GM19240 (cell line): ENCODE measurements at regions not wholly inside any gene's neighbourhood (a gene's known extent, or its start where the extent isn't known, plus 50 kb on each side); places are given as distances from the start of the nearest gene placed in this dataset.
"Not testable (repeated sequence)": the region's sequence is repeated elsewhere in the genome, so short reads cannot be mapped to it uniquely, and the experiment has no call there.

Source experiments
- DNase-seq: peaks from one replicate; pipeline ENCODE4 v3.0.0; 2011; ENCODE audit warnings: low spot score; ENCODE audit not compliant: insufficient read length

- DNase-seq: not testable (repeated sequence)
Observed at GRCh38 chr5:102154791-102155605, 141.1 kb downstream of the SLCO4C1 start.

GRCh38 chr5:102154291-102154690, 141.8 kb downstream of the SLCO4C1 start:
- DNase-seq: no peak

- DNase-seq: no peak
Observed at GRCh38 chr5:102153003-102153759, 142.9 kb downstream of the SLCO4C1 start.

DNA sequence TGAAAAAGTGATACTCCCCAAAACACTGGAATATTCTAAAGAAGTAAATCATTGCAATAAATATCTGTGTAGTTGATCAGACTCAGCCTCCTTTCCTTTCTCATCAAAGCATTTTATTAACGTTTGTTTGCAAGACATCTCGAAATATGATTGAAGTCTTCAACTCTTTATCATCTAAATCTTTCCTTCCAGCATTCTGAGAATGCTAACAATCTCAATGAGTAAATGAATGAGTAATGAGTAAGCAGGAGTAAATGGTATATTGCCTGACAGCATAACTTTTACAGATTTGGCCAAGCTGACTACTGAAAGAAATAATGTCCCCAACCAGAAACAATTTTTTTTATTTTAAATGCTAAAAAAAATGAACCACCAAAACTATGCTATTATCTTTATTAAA, 157.1 kb downstream of the SLCO4C1 start:
- DNase-seq: no peak

DNA sequence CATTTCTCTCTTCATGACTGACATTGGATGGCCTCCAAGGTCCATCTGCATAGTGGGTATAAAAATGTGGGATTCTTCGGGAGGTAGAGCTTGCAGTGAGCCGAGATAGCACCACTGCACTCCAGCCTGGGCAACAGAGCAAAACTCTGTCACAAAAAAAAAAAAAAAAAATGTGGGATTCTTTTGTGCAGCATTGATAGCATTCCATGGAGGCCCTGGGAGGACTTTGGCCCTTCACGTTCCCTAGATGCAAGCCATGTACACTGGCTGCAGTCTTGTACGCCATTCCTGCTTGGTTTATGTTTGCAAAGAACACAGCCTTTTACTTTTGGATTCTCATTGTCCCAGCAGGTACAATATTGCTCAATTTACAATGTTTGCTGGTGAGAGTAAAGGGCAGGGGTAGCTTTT, 157.8 kb downstream of the SLCO4C1 start:
- DNase-seq: no peak

GRCh38 chr5:102130890-102131289, 165.2 kb downstream of the SLCO4C1 start:
- no peak for DNase-seq

DNA sequence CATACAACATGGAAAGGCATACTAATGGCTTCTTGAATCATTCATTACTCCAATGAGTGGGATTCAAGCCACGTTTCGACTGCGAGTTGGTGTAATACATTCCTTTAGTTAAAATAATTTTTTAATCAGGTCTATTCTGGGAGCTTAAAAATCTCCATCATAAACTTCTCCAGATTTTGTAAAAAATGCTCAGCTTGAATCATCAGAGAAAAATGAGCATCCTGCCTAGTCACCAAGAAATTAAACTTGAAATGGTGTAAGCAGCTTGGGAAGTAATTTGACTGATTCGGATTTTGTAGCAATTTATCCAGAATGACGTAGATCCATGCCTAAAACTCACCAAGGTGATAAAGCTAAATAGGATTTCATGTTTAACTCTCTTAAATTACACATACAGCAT, 165.7 kb downstream of the SLCO4C1 start:
- no peak for DNase-seq

GRCh38 chr5:102119252-102119651, 176.8 kb downstream of the SLCO4C1 start:
- no peak for DNase-seq

- no peak for DNase-seq
Observed at GRCh38 chr5:102115736-102116135, 180.3 kb downstream of the SLCO4C1 start.

DNA sequence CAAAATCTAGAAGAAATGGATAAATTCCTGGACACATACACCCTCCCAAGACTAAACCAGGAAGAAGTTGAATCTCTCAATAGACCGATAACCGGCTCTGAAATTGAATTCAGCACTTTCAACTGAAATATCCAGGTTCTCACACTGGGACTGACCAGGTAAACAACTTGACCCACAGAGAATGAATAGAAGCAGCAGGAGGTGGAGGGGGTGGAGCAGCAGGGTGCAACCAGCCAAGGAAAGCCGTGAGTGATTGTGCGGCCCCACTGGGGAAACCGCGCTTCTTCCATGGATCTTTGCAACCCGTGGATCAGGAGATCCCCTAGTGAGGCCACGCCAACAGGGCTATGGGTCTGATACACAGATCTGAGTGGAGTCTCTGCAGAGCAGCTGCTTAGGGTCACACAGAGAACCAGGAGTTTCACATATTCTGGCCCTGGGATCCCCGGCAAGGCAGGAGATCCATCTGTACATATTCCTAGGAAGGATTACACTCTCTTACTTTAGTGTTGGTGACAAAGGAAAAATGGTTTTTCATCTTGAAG, 181.5 kb downstream of the SLCO4C1 start:
- DNase-seq: no peak

GRCh38 chr5:102107865-102108264, 188.2 kb downstream of the SLCO4C1 start:
- no peak for DNase-seq

DNA sequence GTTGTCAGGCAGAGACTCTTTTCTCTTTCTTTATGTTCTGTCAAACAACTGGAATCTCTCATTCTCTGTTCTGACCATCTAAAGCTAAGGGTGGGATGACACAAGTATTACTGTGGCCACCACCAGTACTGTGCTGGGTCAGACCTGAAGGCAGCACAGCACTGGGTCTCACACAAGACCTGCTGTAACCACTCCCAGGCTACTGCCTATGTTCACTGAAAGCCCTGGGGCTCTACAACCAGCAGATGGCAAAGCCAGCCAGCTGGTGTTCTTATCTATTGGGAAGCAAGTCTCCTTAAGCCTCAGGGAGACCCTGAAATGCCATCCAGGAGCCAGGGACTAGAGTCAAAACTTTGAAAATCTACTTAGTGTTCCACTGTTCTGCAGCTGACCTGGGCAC, 189.5 kb downstream of the SLCO4C1 start:
- no peak for DNase-seq

GRCh38 chr5:102099766-102100331, 196.2 kb downstream of the SLCO4C1 start:
- no peak for DNase-seq

GRCh38 chr5:102099083-102099482, 197.0 kb downstream of the SLCO4C1 start:
- DNase-seq: not testable (repeated sequence)

- DNase-seq: not testable (repeated sequence)
Observed at GRCh38 chr5:102098606-102099005, 197.5 kb downstream of the SLCO4C1 start.

DNA sequence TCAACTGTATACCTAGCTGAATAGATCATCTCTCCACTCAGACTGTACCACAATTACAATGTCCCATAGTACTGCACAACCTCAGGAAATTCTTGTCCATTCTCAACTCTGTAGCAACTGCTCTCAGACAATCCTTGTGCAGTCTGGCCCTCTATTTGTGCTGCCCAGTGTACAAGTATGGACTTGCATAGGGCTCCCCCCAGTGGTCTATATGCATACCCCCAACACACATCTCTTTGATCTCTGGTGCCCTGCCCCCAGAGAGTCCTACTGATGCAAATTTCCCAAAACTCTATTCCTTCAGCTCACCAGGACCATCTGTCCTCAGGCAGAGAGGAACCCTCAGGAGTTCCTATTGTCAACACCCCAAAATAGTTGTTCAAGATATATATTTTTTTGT, 205.3 kb downstream of the SLCO4C1 start:
- DNase-seq: peak; percentile 3

DNA sequence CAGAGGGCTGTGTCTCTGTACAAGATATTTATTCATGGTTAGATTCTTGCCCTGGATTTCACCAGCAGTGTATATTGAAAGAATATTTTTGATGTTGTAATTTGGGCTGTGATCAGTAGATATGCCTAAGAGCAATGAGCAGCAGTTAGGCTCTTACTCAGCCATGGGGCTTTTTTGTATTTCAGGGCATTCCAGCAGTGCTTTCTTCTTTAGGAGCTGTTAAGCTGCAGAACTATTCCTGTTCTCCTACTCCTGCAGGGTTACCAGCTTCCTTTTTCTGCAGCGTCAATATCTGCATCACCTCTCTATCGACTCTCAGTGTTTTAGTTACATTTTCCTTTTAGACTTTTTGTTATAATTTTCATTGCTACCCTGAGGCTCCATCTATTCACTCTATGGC, 206.2 kb downstream of the SLCO4C1 start:
- DNase-seq: no peak

- no peak for DNase-seq
Observed at GRCh38 chr5:102087906-102088305, 208.2 kb downstream of the SLCO4C1 start.

- no peak for DNase-seq
Observed at GRCh38 chr5:102080288-102080687, 215.8 kb downstream of the SLCO4C1 start.

DNA sequence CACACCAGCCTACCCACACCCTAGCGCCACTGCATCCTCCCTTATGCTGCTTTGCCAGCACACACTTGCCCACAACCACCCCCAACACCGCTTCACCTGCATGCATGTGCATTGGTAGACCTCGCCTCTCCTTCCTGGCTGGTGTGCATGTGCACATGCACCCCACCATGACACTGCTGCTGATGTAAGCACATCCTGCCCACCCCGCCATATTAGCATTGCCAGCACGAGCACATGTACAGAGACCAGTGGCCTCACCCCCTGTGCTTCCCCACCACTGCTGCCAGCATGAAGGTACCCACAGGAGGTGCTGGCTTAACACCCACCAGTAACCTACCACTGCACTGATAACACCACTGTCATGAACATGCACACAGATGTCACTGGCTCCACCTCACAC, 218.2 kb downstream of the SLCO4C1 start:
- no peak for DNase-seq

DNA sequence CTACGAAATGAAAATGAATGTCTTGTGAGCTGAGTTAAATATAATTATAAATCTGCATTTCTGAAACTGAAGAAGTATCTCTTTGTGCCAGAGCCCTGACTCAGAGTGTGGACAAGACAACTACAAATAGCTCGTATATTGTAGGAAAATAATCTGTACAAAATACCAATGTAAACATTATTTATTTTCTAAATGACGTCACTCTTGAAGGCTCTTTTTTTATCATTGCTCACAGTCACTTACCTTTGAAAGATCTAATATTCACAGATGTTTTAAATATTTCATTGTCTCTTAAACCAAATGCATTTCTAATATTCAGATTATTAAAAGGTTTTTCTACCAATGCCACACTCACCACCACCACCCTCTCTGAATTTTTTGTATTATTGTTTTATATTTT, 226.1 kb downstream of the SLCO4C1 start:
- DNase-seq: no peak

DNA sequence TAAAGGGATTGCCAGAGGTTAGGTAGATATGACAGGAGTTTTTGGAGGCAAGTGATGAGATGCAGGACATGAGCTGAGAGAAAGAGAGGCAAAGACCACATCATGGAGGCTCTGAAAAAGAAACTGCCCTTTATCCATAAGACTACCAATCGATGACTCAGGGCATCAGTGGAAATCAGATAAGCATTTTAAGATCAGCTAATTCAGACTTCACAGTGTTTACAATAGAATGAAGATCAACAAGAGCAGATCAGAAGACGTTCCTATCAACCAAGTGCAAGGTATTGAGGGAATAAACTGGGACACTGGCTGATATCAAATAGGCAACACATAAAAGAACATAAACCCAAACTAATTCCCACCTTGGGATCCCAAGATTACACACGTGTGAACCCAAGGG, 227.2 kb downstream of the SLCO4C1 start:
- no peak for DNase-seq
